ENCODE measurements at regions not wholly inside any gene's neighbourhood (a gene's known extent, or its start where the extent isn't known, plus 50 kb on each side); places are given as distances from the start of the nearest gene placed in this dataset.

- peaks cover 13% of the 10 kb centered on the region for H3K4me1 ChIP-seq (ENCODE audit: insufficient read depth, low read length)
- H3K27ac ChIP-seq (ENCODE audit: low read length), result no peak overlapping the region
- no peak overlapping the region for H3K4me3 ChIP-seq (ENCODE audit: low read depth in 1 of 2, low read length in 2 of 2)
- DNase-seq (no peak), ATAC-seq (ENCODE audit: insufficient read depth, low read depth) (no peak)
- TF ChIP-seq, protein P1, sequence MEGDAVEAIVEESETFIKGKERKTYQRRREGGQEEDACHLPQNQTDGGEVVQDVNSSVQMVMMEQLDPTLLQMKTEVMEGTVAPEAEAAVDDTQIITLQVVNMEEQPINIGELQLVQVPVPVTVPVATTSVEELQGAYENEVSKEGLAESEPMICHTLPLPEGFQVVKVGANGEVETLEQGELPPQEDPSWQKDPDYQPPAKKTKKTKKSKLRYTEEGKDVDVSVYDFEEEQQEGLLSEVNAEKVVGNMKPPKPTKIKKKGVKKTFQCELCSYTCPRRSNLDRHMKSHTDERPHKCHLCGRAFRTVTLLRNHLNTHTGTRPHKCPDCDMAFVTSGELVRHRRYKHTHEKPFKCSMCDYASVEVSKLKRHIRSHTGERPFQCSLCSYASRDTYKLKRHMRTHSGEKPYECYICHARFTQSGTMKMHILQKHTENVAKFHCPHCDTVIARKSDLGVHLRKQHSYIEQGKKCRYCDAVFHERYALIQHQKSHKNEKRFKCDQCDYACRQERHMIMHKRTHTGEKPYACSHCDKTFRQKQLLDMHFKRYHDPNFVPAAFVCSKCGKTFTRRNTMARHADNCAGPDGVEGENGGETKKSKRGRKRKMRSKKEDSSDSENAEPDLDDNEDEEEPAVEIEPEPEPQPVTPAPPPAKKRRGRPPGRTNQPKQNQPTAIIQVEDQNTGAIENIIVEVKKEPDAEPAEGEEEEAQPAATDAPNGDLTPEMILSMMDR (IDR thresholded peaks at IDR 0.05; ENCODE audit: borderline replicate concordance, extremely low read depth, low read length, poor library complexity, severe bottlenecking), result no peak
- no peak for TF ChIP-seq EZH2 (IDR thresholded peaks at IDR 0.05; ENCODE audit: borderline replicate concordance, low read depth, low read length, severe bottlenecking)
- H3K9ac ChIP-seq (ENCODE audit: low read depth, low read length), result no peak overlapping the region
- no peaks in the 10 kb centered on the region for H4K20me1 ChIP-seq (ENCODE audit: insufficient read depth, low read length)
- H3K9me3 ChIP-seq (ENCODE audit: insufficient read depth, low read length, severe bottlenecking), result no peaks in the 10 kb centered on the region
- H3K4me2 ChIP-seq (ENCODE audit: insufficient read depth, low read length), result no peak overlapping the region
- H2AFZ ChIP-seq (ENCODE audit: low read depth, low read length), result no peak overlapping the region
- no peaks in the 10 kb centered on the region for H3K27me3 ChIP-seq (ENCODE audit: insufficient read depth, low read length, poor library complexity)
- H3K79me2 ChIP-seq (ENCODE audit: insufficient read depth, low read length), result no peaks in the 10 kb centered on the region
- no peaks in the 10 kb centered on the region for H3K36me3 ChIP-seq (ENCODE audit: insufficient read depth, low read length)
Observed at GRCh38 chr18:22021701-22022100, 147.7 kb upstream of the GATA6 start.

- TF ChIP-seq EZH2 (IDR thresholded peaks at IDR 0.05; ENCODE audit: borderline replicate concordance, low read depth, low read length, severe bottlenecking), result no peak
- TF ChIP-seq, protein P1 (IDR thresholded peaks at IDR 0.05; ENCODE audit: borderline replicate concordance, extremely low read depth, low read length, poor library complexity, severe bottlenecking), result no peak
- no peak overlapping the region for H3K27ac ChIP-seq (ENCODE audit: low read length)
- H3K36me3 ChIP-seq (ENCODE audit: insufficient read depth, low read length), result no peaks in the 10 kb centered on the region
- DNase-seq (no peak), ATAC-seq (ENCODE audit: insufficient read depth, low read depth) (no peak)
- H3K4me1 ChIP-seq (ENCODE audit: insufficient read depth, low read length), result no peaks in the 10 kb centered on the region
- H3K79me2 ChIP-seq (ENCODE audit: insufficient read depth, low read length), result no peaks in the 10 kb centered on the region
- no peak overlapping the region for H3K4me3 ChIP-seq (ENCODE audit: low read depth in 1 of 2, low read length in 2 of 2)
- no peaks in the 10 kb centered on the region for H3K9me3 ChIP-seq (ENCODE audit: insufficient read depth, low read length, severe bottlenecking)
- H3K4me2 ChIP-seq (ENCODE audit: insufficient read depth, low read length), result no peak overlapping the region
- H2AFZ ChIP-seq (ENCODE audit: low read depth, low read length), result no peak overlapping the region
- no peaks in the 10 kb centered on the region for H4K20me1 ChIP-seq (ENCODE audit: insufficient read depth, low read length)
- H3K27me3 ChIP-seq (ENCODE audit: insufficient read depth, low read length, poor library complexity), result no peaks in the 10 kb centered on the region
- H3K9ac ChIP-seq (ENCODE audit: low read depth, low read length), result no peak overlapping the region
Observed at GRCh38 chr18:22024924-22025323, 144.5 kb upstream of the GATA6 start.

DNA sequence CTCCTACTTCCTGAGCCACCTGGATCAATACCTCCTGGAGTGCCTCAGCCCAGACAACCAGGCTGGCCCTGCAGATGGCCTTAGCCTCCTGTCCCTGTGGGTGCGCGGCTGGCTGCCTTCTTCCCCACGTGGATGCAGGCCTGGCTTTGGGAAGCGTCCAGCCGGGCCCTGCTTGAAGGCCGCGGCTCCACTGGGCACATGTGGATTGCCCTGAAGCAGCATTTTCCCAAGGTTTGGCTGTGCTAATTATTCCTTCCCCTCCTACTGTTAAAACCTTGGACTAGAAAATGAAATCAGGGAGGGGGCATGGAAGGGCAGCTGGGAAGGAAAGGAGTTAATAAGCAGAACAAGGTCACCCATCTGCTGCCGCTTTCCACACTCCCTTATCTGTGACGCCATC, 143.0 kb upstream of the GATA6 start:
- H3K4me2 ChIP-seq (ENCODE audit: insufficient read depth, low read length), result no peak overlapping the region
- H3K9me3 ChIP-seq (ENCODE audit: insufficient read depth, low read length, severe bottlenecking), result no peaks in the 10 kb centered on the region
- H3K27me3 ChIP-seq (ENCODE audit: insufficient read depth, low read length, poor library complexity), result no peaks in the 10 kb centered on the region
- H3K4me3 ChIP-seq (ENCODE audit: low read depth in 1 of 2, low read length in 2 of 2), result no peak overlapping the region
- ATAC-seq (ENCODE audit: insufficient read depth, low read depth) (no peak), DNase-seq (no peak)
- no peaks in the 10 kb centered on the region for H3K36me3 ChIP-seq (ENCODE audit: insufficient read depth, low read length)
- H4K20me1 ChIP-seq (ENCODE audit: insufficient read depth, low read length), result no peaks in the 10 kb centered on the region
- no peaks in the 10 kb centered on the region for H3K4me1 ChIP-seq (ENCODE audit: insufficient read depth, low read length)
- H3K27ac ChIP-seq (ENCODE audit: low read length), result no peak overlapping the region
- no peak overlapping the region for H3K9ac ChIP-seq (ENCODE audit: low read depth, low read length)
- TF ChIP-seq, protein P1 (IDR thresholded peaks at IDR 0.05; ENCODE audit: borderline replicate concordance, extremely low read depth, low read length, poor library complexity, severe bottlenecking), result no peak
- no peak for TF ChIP-seq EZH2 (IDR thresholded peaks at IDR 0.05; ENCODE audit: borderline replicate concordance, low read depth, low read length, severe bottlenecking)
- H2AFZ ChIP-seq (ENCODE audit: low read depth, low read length), result no peak overlapping the region
- H3K79me2 ChIP-seq (ENCODE audit: insufficient read depth, low read length), result no peaks in the 10 kb centered on the region

GRCh38 chr18:22026889-22027288, 142.5 kb upstream of the GATA6 start:
- Histone ChIP-seq H3K4me3 (ENCODE audit: low read depth in 1 of 2, low read length in 2 of 2) (no peak overlapping the region), H3K9ac (ENCODE audit: low read depth, low read length) (no peak overlapping the region), H3K79me2 (ENCODE audit: insufficient read depth, low read length) (no peaks in the 10 kb centered on the region), H3K9me3 (ENCODE audit: insufficient read depth, low read length, severe bottlenecking) (no peaks in the 10 kb centered on the region), H3K27me3 (ENCODE audit: insufficient read depth, low read length, poor library complexity) (peaks cover under 1% of the 10 kb centered on the region), H3K4me1 (ENCODE audit: insufficient read depth, low read length) (no peaks in the 10 kb centered on the region), H3K36me3 (ENCODE audit: insufficient read depth, low read length) (no peaks in the 10 kb centered on the region), H3K4me2 (ENCODE audit: insufficient read depth, low read length) (no peak overlapping the region), H3K27ac (ENCODE audit: low read length) (no peak overlapping the region), H2AFZ (ENCODE audit: low read depth, low read length) (no peak overlapping the region; the same call in 1 of the 2 replicates), H4K20me1 (ENCODE audit: insufficient read depth, low read length) (no peaks in the 10 kb centered on the region)
- TF ChIP-seq, protein P1 (IDR thresholded peaks at IDR 0.05; ENCODE audit: borderline replicate concordance, extremely low read depth, low read length, poor library complexity, severe bottlenecking), result no peak
- no peak for TF ChIP-seq EZH2 (IDR thresholded peaks at IDR 0.05; ENCODE audit: borderline replicate concordance, low read depth, low read length, severe bottlenecking)
- ATAC-seq (ENCODE audit: insufficient read depth, low read depth) (no peak), DNase-seq (no peak)
